Pancreas (tissue), 10 donors: ENCODE measurements at regions not wholly inside any gene's neighbourhood (a gene's known extent, or its start where the extent isn't known, plus 50 kb on each side); places are given as distances from the start of the nearest gene placed in this dataset.

ENCODE experiments used
- ATAC-seq, 4 donors: fragments of 200-7000 bp; cut with Tn5 transposase; one replicate each; pipeline versions ENCODE4 v1.8.0 to v1.9.1; 2020; ENCODE audit warnings: mild to moderate bottlenecking in 4 of 4, moderate library complexity in 4 of 4
- DNase-seq, 6 donors: peaks; one replicate each; pipeline ENCODE4 v3.0.0-alpha.2; 2020
- FAIRE-seq: peaks from 2 replicates; lab custom pipeline; 2012; peaks lifted over from hg19 to GRCh38; lab: Jason Lieb, UNC
- H3K27ac ChIP-seq, 4 donors: fragments of 200-600 bp; sonication (generic); 1 replicate in 3 of 4; 2 replicates in 1 of 4; pipeline versions ENCODE4 v1.5.0 to v1.8.0; 2020
- H3K27me3 ChIP-seq, 4 donors: fragments of 200-600 bp; one replicate each; pipeline ENCODE4 v1.8.0; 2021
- H3K36me3 ChIP-seq, 3 donors: fragments of 200-600 bp; sonication (generic) in 1 of 3; one replicate each; pipeline versions ENCODE4 v1.5.0 to v1.8.0; 2020 to 2021
- H3K4me1 ChIP-seq, 3 donors: fragments of 200-600 bp; one replicate each; pipeline ENCODE4 v1.8.0; 2021
- H3K4me3 ChIP-seq, 4 donors: fragments of 200-600 bp; sonication (generic) in 2 of 4; one replicate each; pipeline versions ENCODE4 v1.5.0 to v1.8.0; 2020 to 2021
- H3K9me3 ChIP-seq, 4 donors: fragments of 200-600 bp; one replicate each; pipeline ENCODE4 v1.8.0; 2021
- CTCF ChIP-seq, 4 donors: fragments of 200-600 bp; sonication (generic) in 3 of 4; IDR thresholded peaks; one replicate each; pipeline versions ENCODE4 v1.5.0 to v1.8.0; 2021; ENCODE audit warnings: antibody characterized with exemption in 4 of 4
- WGBS, 2 donors: extraction: QIAGEN DNeasy Blood & Tissue Kit; methylation state at CpG; one replicate each; pipeline ENCODE4 v1.1.7; 2013; 5-methylcytosine and 5-hydroxymethylcytosine counted together
- intact Hi-C, 3 donors: fragments of 100-400 bp; cut with DNase I; formaldehyde crosslinking; loops; one replicate each; pipeline versions ENCODE4 v1.11.1 to v1.14.2; 2022
- donor health status: healthy with polysubstance abuse.
- donor health status: DM: no; HTN: no; CAD: no; lungs with moderate emphysema.
- donor health status: DM: no; HTN: no; CAD: no.
- donor health status: control.
- donor health status: control.
- donor health status: Bipolar disorder and iron deficiency.
- donor health status: DM: yes; HTN: yes; CAD: no.
- donor health status: DM: no; HTN: no; CAD: no.
- donor health status: DM: no; HTN: no; CAD: no.
- donor health status: DM: yes; HTN: yes; CAD: no.

GRCh38 chr5:36355516-36355915 is 53.8 kb upstream of the RANBP3L start:
- Histone ChIP-seq H3K4me1 (peaks cover 0 to 9% (median 0%) of the 10 kb centered on the region in 3 donors), H3K36me3 (no peaks in the 10 kb centered on the region), H3K9me3 (no peaks in the 10 kb centered on the region), H3K27ac (no peak overlapping the region), H3K27me3 (no peaks in the 10 kb centered on the region), H3K4me3 (no peak overlapping the region)
- FAIRE-seq, result no peak
- no peak for TF ChIP-seq CTCF (IDR thresholded peaks at IDR 0.05)
- intact Hi-C loops, result no loop called here
- DNase-seq, result peak in 1 of 6 donors; percentile 9
- 94 to 96% methylated on average over 1 of the region's 1 CpG for WGBS, 2 donors
- peak; percentile 55 to 82 (median 66) for ATAC-seq

DNA sequence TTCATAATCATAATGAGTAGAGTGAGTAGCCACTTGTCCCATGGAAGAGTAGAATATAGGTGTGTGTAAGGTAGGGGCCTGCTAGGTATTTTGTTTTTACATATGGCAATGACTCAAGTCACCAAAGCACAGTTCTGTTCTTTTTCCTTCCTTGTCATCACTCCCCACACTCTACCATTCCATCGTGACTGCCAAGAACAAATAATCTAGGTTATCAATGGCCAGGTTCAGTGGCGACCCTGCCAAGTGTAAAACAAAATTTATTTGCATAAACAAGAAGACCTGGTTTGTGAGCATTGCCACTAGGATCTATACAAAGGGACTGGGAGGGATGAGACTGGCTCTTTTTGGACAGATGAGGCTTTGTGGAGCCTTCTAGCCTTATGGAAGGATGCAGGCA is 55.2 kb upstream of the RANBP3L start:
- no peak for DNase-seq
- intact Hi-C loops, result no loop called here
- no peak overlapping the region for H3K27ac ChIP-seq
- peaks cover 0 to 9% (median 0%) of the 10 kb centered on the region in 3 donors for H3K4me1 ChIP-seq
- H3K9me3 ChIP-seq, result no peaks in the 10 kb centered on the region
- 32 to 57% methylated on average over 2 of the region's 2 CpGs for WGBS, 2 donors
- TF ChIP-seq CTCF (IDR thresholded peaks at IDR 0.05), result no peak
- ATAC-seq, result no peak
- no peak overlapping the region for H3K4me3 ChIP-seq
- FAIRE-seq, result no peak
- no peaks in the 10 kb centered on the region for H3K27me3 ChIP-seq
- no peaks in the 10 kb centered on the region for H3K36me3 ChIP-seq

GRCh38 chr5:36357391-36357975 is 55.8 kb upstream of the RANBP3L start:
- no peak for TF ChIP-seq CTCF (IDR thresholded peaks at IDR 0.05)
- ATAC-seq (peak in 1 of 4 donors; percentile 15), FAIRE-seq (no peak), DNase-seq (no peak)
- intact Hi-C loops, result no loop called here
- no peaks in the 10 kb centered on the region for H3K9me3 ChIP-seq
- H3K36me3 ChIP-seq, result no peaks in the 10 kb centered on the region
- no peak overlapping the region for H3K27ac ChIP-seq
- H3K27me3 ChIP-seq, result no peaks in the 10 kb centered on the region
- 70 to 76% methylated on average over 5 of the region's 5 CpGs for WGBS, 2 donors
- H3K4me1 ChIP-seq, result peaks cover 0 to 9% (median 0%) of the 10 kb centered on the region in 3 donors
- no peak overlapping the region for H3K4me3 ChIP-seq

DNA sequence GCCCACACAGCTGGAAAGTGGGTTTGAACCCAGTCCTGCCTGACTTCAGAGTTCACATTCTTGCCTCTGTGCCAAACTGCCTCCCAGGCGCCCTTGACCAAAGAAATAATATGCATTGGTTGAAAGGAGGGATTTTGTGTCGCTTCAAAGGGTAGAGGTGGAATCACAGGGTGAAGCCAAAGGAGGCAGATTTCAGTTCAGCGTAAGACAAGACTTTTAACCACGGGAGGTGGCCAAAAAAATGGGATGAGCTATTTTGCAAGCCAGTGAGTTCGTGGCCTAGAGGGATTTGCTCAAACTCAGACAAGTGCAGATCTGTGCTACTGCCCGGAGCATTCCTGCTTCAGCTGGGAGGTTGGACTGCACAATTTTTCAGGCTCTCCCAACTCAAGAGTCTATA is 57.6 kb upstream of the RANBP3L start:
- WGBS, 2 donors, result 73 to 91% methylated on average over 6 of the region's 6 CpGs
- Histone ChIP-seq H3K4me3 (no peak overlapping the region), H3K36me3 (no peaks in the 10 kb centered on the region), H3K4me1 (peaks cover 2 to 12% (median 6%) of the 10 kb centered on the region in 3 donors), H3K9me3 (no peaks in the 10 kb centered on the region), H3K27me3 (no peaks in the 10 kb centered on the region), H3K27ac (no peak overlapping the region)
- intact Hi-C loops, result no loop called here
- no peak for ATAC-seq
- TF ChIP-seq CTCF (IDR thresholded peaks at IDR 0.05), result no peak
- no peak for DNase-seq
- FAIRE-seq, result no peak

DNA sequence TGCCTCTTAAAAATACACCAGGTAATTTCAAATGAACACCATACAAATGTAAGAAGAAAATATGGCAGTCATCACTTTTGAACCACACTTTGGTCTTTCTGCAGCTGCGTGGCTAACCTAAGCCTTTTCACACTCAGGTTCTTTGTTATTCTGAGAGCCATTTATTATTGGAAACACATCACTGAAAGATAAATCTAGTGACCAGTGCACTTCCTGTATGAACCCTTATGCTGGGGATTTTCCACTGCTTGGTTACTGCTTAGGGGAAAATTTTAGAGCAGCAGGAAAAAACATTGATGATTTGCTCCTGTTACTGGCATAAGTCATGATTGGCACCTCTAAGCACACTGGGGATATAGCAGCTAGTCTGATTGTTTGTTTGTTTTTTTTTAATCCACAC is 58.6 kb upstream of the RANBP3L start:
- ATAC-seq, result no peak
- FAIRE-seq, result no peak
- intact Hi-C loops, result no loop called here

More for the DNA sequence above, 58.6 kb upstream of the RANBP3L start:
- H3K9me3 ChIP-seq, result no peaks in the 10 kb centered on the region
- no peaks in the 10 kb centered on the region for H3K36me3 ChIP-seq
- TF ChIP-seq CTCF (IDR thresholded peaks at IDR 0.05), result no peak
- WGBS, 2 donors, result 67 to 77% methylated on average over 1 of the region's 1 CpG
- H3K4me3 ChIP-seq, result no peak overlapping the region
- H3K27me3 ChIP-seq, result no peaks in the 10 kb centered on the region
- no peak overlapping the region for H3K27ac ChIP-seq
- DNase-seq, result no peak
- peaks cover 8 to 19% (median 8%) of the 10 kb centered on the region in 3 donors for H3K4me1 ChIP-seq
